GM18873 (cell line): ENCODE measurements at regions not wholly inside any gene's neighbourhood (a gene's known extent, or its start where the extent isn't known, plus 50 kb on each side); places are given as distances from the start of the nearest gene placed in this dataset.
"Not testable (repeated sequence)": the region's sequence is repeated elsewhere in the genome, so short reads cannot be mapped to it uniquely, and the experiment has no call there.

Experiments
- ATAC-seq: cut with Tn5 transposase; IDR thresholded peaks from one replicate; pipeline ENCODE4 v1.9.1; 2021; ENCODE audit warnings: mild to moderate bottlenecking, moderate library complexity, moderate number of reproducible peaks; ENCODE audit not compliant: unreplicated experiment, low FRiP score

- ATAC-seq, result no peak
These were observed 1817.6 kb upstream of the C9orf72 start for GRCh38 chr9:29390859-29391258.

DNA sequence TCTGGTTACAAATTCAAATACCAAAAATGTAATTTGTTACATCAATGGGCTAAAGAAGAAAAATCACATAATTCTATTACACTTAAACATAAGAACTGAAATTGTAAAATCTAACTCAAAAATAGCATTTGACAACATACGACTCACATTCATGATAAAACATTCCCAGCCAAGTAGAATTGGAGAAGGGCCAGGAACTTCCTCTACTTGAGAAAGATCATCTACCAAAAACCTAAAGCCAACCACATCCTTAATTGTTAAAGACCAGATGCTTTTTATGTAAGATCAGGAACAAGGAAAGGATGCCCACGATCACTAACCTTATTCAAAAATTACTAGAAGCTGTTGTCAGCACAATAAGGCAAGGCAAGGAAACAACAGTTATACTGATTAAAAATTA is 1819.8 kb upstream of the C9orf72 start:
- ATAC-seq, result no peak

GRCh38 chr9:29394855-29395254 is 1821.6 kb upstream of the C9orf72 start:
- no peak for ATAC-seq

GRCh38 chr9:29397148-29397547 is 1823.9 kb upstream of the C9orf72 start:
- no peak for ATAC-seq

GRCh38 chr9:29416204-29416603 is 1842.9 kb upstream of the C9orf72 start:
- no peak for ATAC-seq

DNA sequence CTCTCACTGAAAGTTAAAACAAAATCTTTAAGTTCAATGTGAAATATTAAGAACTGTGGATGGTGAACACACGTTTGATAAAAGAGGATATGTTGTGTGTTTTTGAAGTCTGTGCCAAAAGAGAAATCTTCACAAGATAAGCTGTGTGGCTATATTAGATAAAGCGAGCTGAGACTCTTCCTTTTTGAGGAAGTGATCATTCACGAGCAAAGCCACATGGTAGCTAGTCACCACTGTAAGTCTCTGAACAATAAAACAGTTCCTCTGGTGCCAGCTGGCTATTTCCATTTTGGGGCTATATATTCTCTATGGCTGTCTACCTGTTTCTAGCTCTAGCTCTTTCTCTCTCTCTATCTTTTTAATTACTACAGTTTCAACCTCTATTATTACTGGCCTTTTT is 1849.2 kb upstream of the C9orf72 start:
- ATAC-seq, result no peak

DNA sequence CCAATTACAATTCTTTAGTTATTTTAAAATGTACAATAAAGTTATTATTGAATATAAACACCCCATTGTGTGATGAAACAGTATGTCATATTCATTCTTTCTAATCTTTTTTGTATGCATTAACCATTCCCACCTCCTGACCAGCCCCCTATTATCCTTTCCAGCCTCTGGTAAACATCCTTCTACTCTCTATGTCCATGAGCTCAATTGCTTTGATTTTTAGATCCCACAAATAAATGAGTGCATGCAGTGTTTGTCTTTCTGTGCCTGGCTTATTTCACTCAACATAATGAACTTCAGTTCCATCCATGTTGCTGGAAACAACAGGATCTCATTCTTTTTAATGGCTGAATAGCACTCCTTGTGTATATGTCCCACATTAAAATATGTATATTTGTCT is 1858.9 kb upstream of the C9orf72 start:
- ATAC-seq, result no peak

GRCh38 chr9:29432656-29433055 is 1859.4 kb upstream of the C9orf72 start:
- ATAC-seq, result not testable (repeated sequence)

- ATAC-seq, result no peak
These were observed 1862.1 kb upstream of the C9orf72 start for GRCh38 chr9:29435368-29435767.

GRCh38 chr9:29437526-29437925 is 1864.2 kb upstream of the C9orf72 start:
- no peak for ATAC-seq

DNA sequence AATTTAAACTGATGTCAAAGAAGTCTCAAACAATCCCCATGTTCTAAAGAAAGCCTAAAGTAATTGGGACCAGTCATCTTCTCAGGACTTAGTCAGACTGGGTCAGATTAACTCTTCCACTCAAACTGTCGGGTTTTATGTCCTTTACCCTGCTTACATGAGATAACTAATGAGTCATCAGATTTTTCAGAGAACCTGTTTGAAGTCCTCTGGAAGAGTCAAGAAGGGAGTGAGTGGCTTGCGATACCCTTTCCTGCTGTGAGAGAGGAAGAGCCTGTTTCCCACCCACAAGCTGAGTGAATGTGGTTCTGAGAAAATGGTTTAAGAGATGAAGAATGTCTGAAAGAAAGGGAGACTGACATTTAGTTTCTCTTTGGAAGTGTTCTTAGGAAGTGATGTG is 1866.7 kb upstream of the C9orf72 start:
- ATAC-seq, result no peak

- no peak for ATAC-seq
These were observed 1867.2 kb upstream of the C9orf72 start for GRCh38 chr9:29440449-29440848.

GRCh38 chr9:29445751-29446150 is 1872.5 kb upstream of the C9orf72 start:
- ATAC-seq, result no peak

GRCh38 chr9:29449306-29449705 is 1876.0 kb upstream of the C9orf72 start:
- ATAC-seq, result no peak

DNA sequence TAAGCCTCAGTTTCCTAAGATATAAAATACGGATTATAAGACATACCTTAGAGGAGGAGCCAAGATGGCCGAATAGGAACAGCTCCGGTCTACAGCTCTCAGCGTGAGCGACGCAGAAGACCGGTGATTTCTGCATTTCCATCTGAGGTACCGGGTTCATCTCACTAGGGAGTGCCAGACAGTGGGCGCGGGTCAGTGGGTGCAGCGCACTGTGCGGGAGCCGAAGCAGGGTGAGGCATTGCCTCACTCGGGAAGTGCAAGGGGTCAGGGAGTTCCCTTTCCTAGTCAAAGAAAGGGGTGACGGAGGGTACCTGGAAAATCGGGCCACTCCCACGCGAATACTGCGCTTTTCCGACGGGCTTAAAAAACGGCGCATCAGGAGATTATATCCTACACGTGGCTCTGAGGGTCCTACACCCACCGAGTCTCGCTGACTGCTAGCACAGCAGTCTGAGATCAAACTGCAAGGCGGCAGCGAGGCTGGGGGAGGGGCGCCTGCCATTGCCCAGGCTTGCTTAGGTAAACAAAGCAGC is 1877.1 kb upstream of the C9orf72 start:
- not testable (repeated sequence) for ATAC-seq

DNA sequence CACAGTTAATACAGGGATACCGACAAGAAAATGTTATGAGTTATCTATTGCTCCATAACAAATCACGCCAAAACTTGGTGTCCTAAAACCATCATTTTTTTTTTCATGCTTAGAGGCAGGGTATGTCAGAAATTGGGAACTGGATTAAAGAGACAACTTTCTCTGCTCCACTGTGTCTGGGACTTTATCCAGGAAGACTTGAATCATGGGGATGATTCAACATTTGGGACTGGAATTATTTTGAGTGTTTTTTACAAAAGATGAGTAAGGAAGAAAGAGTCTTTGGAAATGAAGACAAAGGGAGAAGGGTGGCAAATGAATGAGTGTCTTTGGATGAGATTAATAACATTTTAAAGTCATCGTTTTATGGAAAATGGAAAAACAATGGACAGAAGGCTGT is 1883.7 kb upstream of the C9orf72 start:
- no peak for ATAC-seq

DNA sequence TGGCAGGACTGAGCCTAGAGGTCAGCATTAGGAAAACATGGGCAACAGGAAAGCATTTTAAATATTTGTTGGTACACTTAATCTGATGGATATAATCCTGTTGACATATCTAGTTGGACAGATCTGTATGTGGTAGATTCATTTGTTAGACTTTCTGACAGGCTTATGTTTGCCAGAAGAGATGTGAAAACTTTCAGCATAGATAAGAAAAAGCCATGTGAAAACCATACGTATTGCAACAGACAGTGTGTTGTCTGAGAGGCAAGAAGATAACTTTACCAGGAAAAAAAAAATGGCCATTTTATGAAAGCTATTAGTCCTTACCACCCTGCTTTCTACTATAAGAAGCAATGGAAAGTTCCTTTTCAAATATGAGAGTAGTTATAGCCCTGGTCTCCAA is 1902.2 kb upstream of the C9orf72 start:
- ATAC-seq, result no peak

GRCh38 chr9:29511680-29512079 is 1938.4 kb upstream of the C9orf72 start:
- no peak for ATAC-seq

GRCh38 chr9:29514336-29514735 is 1941.1 kb upstream of the C9orf72 start:
- no peak for ATAC-seq

GRCh38 chr9:29514862-29515261 is 1941.6 kb upstream of the C9orf72 start:
- ATAC-seq, result no peak

- ATAC-seq, result no peak
These were observed 1975.2 kb upstream of the C9orf72 start for GRCh38 chr9:29548436-29548835.

DNA sequence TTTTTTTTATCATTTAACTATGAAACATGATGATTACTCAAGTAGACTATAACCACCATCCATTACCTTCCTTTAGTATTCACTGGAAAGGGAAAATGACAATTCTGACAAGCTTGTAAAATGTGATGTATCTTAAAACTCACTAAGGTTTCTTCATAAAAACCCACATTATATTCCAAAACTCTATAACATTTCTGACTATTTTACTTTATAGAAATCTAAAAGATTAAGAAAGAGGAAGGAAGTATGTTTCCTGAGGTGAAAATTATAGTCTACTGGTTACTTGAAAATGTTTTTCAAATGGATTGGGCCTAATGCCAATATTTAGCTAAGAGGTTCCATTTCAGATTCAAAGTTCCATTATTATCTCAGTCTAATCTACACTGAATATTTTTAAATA is 1982.2 kb upstream of the C9orf72 start:
- ATAC-seq, result no peak

DNA sequence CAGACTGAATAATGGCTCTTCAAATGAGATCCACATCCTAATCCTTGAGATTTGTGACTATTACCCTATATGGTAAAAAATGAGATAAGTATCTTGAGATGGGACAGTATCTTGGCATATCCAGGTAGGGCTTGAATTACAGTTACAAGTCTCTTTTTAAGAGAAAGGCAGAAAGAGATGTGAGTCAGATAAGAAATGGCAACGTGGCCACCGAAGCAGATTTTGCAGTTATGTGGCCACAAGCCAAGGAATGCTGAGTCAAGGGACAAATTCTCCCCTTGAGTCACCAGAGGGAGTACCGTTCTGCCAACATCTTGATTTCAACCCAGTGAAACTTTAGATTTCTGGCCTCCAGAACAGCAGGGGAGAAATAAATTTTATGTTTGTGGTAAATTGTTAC is 1983.0 kb upstream of the C9orf72 start:
- no peak for ATAC-seq
